Subcutaneous abdominal adipose tissue (tissue), 5 donors: ENCODE measurements at regions not wholly inside any gene's neighbourhood (a gene's known extent, or its start where the extent isn't known, plus 50 kb on each side); places are given as distances from the start of the nearest gene placed in this dataset.

Source experiments
- H3K27ac ChIP-seq: one replicate; pipeline ENCODE4 v1.7.0; 2013; ENCODE audit warnings: low read depth, mild to moderate bottlenecking, inconsistent platforms, low read length, moderate library complexity
- H3K27me3 ChIP-seq, 5 donors: one replicate each; pipeline ENCODE4 v1.7.0; 2013; ENCODE audit warnings: low read length in 5 of 5, inconsistent platforms in 1 of 5; ENCODE audit not compliant: control insufficient read depth in 5 of 5, insufficient read depth in 4 of 5
- H3K36me3 ChIP-seq, 5 donors: one replicate each; pipeline ENCODE4 v1.7.0; 2013; ENCODE audit warnings: low read length in 5 of 5; ENCODE audit not compliant: control insufficient read depth in 5 of 5, insufficient read depth in 5 of 5
- H3K4me1 ChIP-seq, 5 donors: one replicate each; pipeline ENCODE4 v1.7.0; 2013; ENCODE audit warnings: low read length in 5 of 5, mild to moderate bottlenecking in 3 of 5, moderate library complexity in 1 of 5; ENCODE audit not compliant: control insufficient read depth in 5 of 5, insufficient read depth in 5 of 5
- H3K4me3 ChIP-seq, 5 donors: one replicate each; pipeline ENCODE4 v1.7.0; 2013; ENCODE audit warnings: low read length in 5 of 5, low read depth in 1 of 5
- H3K9ac ChIP-seq, 5 donors: one replicate each; pipeline ENCODE4 v1.7.0; 2013; ENCODE audit warnings: low read length in 5 of 5, mild to moderate bottlenecking in 4 of 5, moderate library complexity in 3 of 5
- H3K9me3 ChIP-seq, 5 donors: one replicate each; pipeline ENCODE4 v1.7.0; 2013; ENCODE audit warnings: low read length in 5 of 5; ENCODE audit not compliant: control insufficient read depth in 5 of 5
- donor health status: healthy.
- donor health status: healthy.
- donor health status: healthy.
- donor health status: healthy.
- donor health status: healthy.

- Histone ChIP-seq H3K4me3 (no peak overlapping the region), H3K9me3 (no peaks in the 10 kb centered on the region), H3K27me3 (no peaks in the 10 kb centered on the region), H3K9ac (no peak overlapping the region), H3K36me3 (no peaks in the 10 kb centered on the region), H3K4me1 (no peaks in the 10 kb centered on the region), H3K27ac (no peak overlapping the region)
Measured at GRCh38 chr3:76463501-76463900, 576.4 kb upstream of the ROBO2 start.

GRCh38 chr3:76470285-76470684, 569.6 kb upstream of the ROBO2 start:
- no peak overlapping the region for H3K4me3 ChIP-seq
- no peaks in the 10 kb centered on the region for H3K36me3 ChIP-seq
- no peaks in the 10 kb centered on the region for H3K4me1 ChIP-seq
- H3K27me3 ChIP-seq, result no peaks in the 10 kb centered on the region
- peaks cover 0 to 2% (median 0%) of the 10 kb centered on the region in 5 donors for H3K9me3 ChIP-seq
- H3K27ac ChIP-seq, result no peak overlapping the region
- no peak overlapping the region for H3K9ac ChIP-seq

- no peaks in the 10 kb centered on the region for H3K36me3 ChIP-seq
- no peaks in the 10 kb centered on the region for H3K4me1 ChIP-seq
- no peak overlapping the region for H3K9ac ChIP-seq
- H3K9me3 ChIP-seq, result peaks cover 0 to 2% (median 0%) of the 10 kb centered on the region in 5 donors
- no peak overlapping the region for H3K27ac ChIP-seq
- H3K27me3 ChIP-seq, result no peaks in the 10 kb centered on the region
- H3K4me3 ChIP-seq, result no peak overlapping the region
Measured at GRCh38 chr3:76474632-76475031, 565.3 kb upstream of the ROBO2 start.

GRCh38 chr3:76479161-76479650, 560.7 kb upstream of the ROBO2 start:
- Histone ChIP-seq H3K4me3 (no peak overlapping the region), H3K9me3 (no peaks in the 10 kb centered on the region), H3K9ac (no peak overlapping the region), H3K27me3 (no peaks in the 10 kb centered on the region), H3K4me1 (no peaks in the 10 kb centered on the region), H3K27ac (no peak overlapping the region), H3K36me3 (no peaks in the 10 kb centered on the region)

- H3K4me3 ChIP-seq, result no peak overlapping the region
- H3K4me1 ChIP-seq, result no peaks in the 10 kb centered on the region
- H3K27me3 ChIP-seq, result no peaks in the 10 kb centered on the region
- no peak overlapping the region for H3K27ac ChIP-seq
- H3K9me3 ChIP-seq, result peaks cover 0 to 2% (median under 1%) of the 10 kb centered on the region in 5 donors
- H3K9ac ChIP-seq, result no peak overlapping the region
- no peaks in the 10 kb centered on the region for H3K36me3 ChIP-seq
Measured at GRCh38 chr3:76482510-76482909, 557.4 kb upstream of the ROBO2 start.

- Histone ChIP-seq H3K27ac (no peak overlapping the region), H3K4me1 (no peaks in the 10 kb centered on the region), H3K9ac (no peak overlapping the region), H3K27me3 (no peaks in the 10 kb centered on the region), H3K9me3 (peaks cover 4 to 12% (median 11%) of the 10 kb centered on the region in 5 donors), H3K4me3 (no peak overlapping the region), H3K36me3 (no peaks in the 10 kb centered on the region)
Measured at GRCh38 chr3:76487446-76487845, 552.5 kb upstream of the ROBO2 start.

- Histone ChIP-seq H3K27me3 (no peaks in the 10 kb centered on the region), H3K27ac (no peak overlapping the region), H3K4me1 (no peaks in the 10 kb centered on the region), H3K36me3 (no peaks in the 10 kb centered on the region), H3K9me3 (peaks cover 4 to 12% (median 11%) of the 10 kb centered on the region in 5 donors), H3K9ac (no peak overlapping the region), H3K4me3 (no peak overlapping the region)
Measured at GRCh38 chr3:76490064-76490463, 549.8 kb upstream of the ROBO2 start.

- Histone ChIP-seq H3K36me3 (no peaks in the 10 kb centered on the region), H3K4me3 (no peak overlapping the region), H3K27me3 (no peaks in the 10 kb centered on the region)
Measured at GRCh38 chr3:76495216-76495615, 544.7 kb upstream of the ROBO2 start.

GRCh38 chr3:76497636-76498035, 542.3 kb upstream of the ROBO2 start:
- Histone ChIP-seq H3K27me3 (no peaks in the 10 kb centered on the region), H3K36me3 (no peaks in the 10 kb centered on the region), H3K9ac (no peak overlapping the region), H3K9me3 (peaks cover 0 to 5% (median 2%) of the 10 kb centered on the region in 5 donors), H3K4me3 (no peak overlapping the region), H3K4me1 (peaks cover 0 to 3% (median 0%) of the 10 kb centered on the region in 5 donors), H3K27ac (no peak overlapping the region)

More at GRCh38 chr3:76495216-76495615, 544.7 kb upstream of the ROBO2 start:
- H3K4me1 ChIP-seq, result peaks cover 0 to 3% (median 0%) of the 10 kb centered on the region in 5 donors
- no peak overlapping the region for H3K27ac ChIP-seq
- peaks cover 0 to 5% (median 2%) of the 10 kb centered on the region in 5 donors for H3K9me3 ChIP-seq
- H3K9ac ChIP-seq, result no peak overlapping the region

- Histone ChIP-seq H3K27me3 (no peaks in the 10 kb centered on the region), H3K4me3 (no peak overlapping the region), H3K27ac (no peak overlapping the region), H3K36me3 (no peaks in the 10 kb centered on the region), H3K4me1 (peaks cover 0 to 3% (median 0%) of the 10 kb centered on the region in 5 donors), H3K9me3 (peaks cover 0 to 5% (median 2%) of the 10 kb centered on the region in 5 donors), H3K9ac (no peak overlapping the region)
Measured at GRCh38 chr3:76500746-76501275, 539.1 kb upstream of the ROBO2 start.
